ENCODE measurements at regions not wholly inside any gene's neighbourhood (a gene's known extent, or its start where the extent isn't known, plus 50 kb on each side); places are given as distances from the start of the nearest gene placed in this dataset.

GRCh38 chr5:136698970-136699369 is 333.6 kb upstream of the TRPC7 start:
- ATAC-seq = no peak
- Mint-ChIP-seq H3K9me3 (no peaks in the 10 kb centered on the region), H3K27me3 (peaks cover 7% of the 10 kb centered on the region), H3K27ac (no peak overlapping the region), H3K36me3 (ENCODE audit: low read depth) (no peaks in the 10 kb centered on the region), H3K4me1 (ENCODE audit: low read depth) (no peaks in the 10 kb centered on the region), H3K4me3 (no peak overlapping the region)
- CTCF ChIA-PET = no interaction called here
- POLR2A ChIA-PET = no interaction called here
- intact Hi-C loops (cut with micrococcal nuclease) = no loop called here
- TF ChIP-seq CTCF (IDR thresholded peaks at IDR 0.05) = no peak
- no peak for DNase-seq

GRCh38 chr5:136694258-136694657 is 328.9 kb upstream of the TRPC7 start:
- H3K4me3 Mint-ChIP-seq = no peak overlapping the region
- ChIA-PET CTCF (no interaction called here), POLR2A (no interaction called here)
- H3K36me3 Mint-ChIP-seq (ENCODE audit: low read depth) = no peaks in the 10 kb centered on the region
- DNase-seq (no peak), ATAC-seq (no peak)
- TF ChIP-seq CTCF (IDR thresholded peaks at IDR 0.05) = no peak
- peaks cover 3% of the 10 kb centered on the region for H3K9me3 Mint-ChIP-seq
- H3K27me3 Mint-ChIP-seq = peaks cover 7% of the 10 kb centered on the region
- no peaks in the 10 kb centered on the region for H3K4me1 Mint-ChIP-seq (ENCODE audit: low read depth)
- no peak overlapping the region for H3K27ac Mint-ChIP-seq
- intact Hi-C loops (cut with micrococcal nuclease) = no loop called here

GRCh38 chr5:136689552-136689951 is 324.2 kb upstream of the TRPC7 start:
- Mint-ChIP-seq H3K4me1 (ENCODE audit: low read depth) (no peaks in the 10 kb centered on the region), H3K27me3 (no peaks in the 10 kb centered on the region), H3K4me3 (no peak overlapping the region), H3K27ac (no peak overlapping the region), H3K36me3 (ENCODE audit: low read depth) (no peaks in the 10 kb centered on the region), H3K9me3 (peaks cover 18% of the 10 kb centered on the region)
- intact Hi-C loops (cut with micrococcal nuclease) = no loop called here
- ChIA-PET POLR2A (no interaction called here), CTCF (interaction anchor here (1.0 kb wide), 1 partner anchor 128 kb away, joined by 3 read pairs; no protein-coding TSS in a partner anchor)
- no peak for DNase-seq
- no peak for ATAC-seq
- TF ChIP-seq CTCF (IDR thresholded peaks at IDR 0.05) = no peak

GRCh38 chr5:136686192-136686872 is 321.0 kb upstream of the TRPC7 start:
- ChIA-PET CTCF (no interaction called here), POLR2A (no interaction called here)
- DNase-seq (no peak), ATAC-seq (no peak)
- Mint-ChIP-seq H3K36me3 (ENCODE audit: low read depth) (no peaks in the 10 kb centered on the region), H3K9me3 (peaks cover 18% of the 10 kb centered on the region), H3K4me1 (ENCODE audit: low read depth) (no peaks in the 10 kb centered on the region), H3K27me3 (no peaks in the 10 kb centered on the region), H3K4me3 (no peak overlapping the region), H3K27ac (no peak overlapping the region)
- TF ChIP-seq CTCF (IDR thresholded peaks at IDR 0.05) = peak; percentile 21
- intact Hi-C loops (cut with micrococcal nuclease) = no loop called here

GRCh38 chr5:136682986-136683385 is 317.6 kb upstream of the TRPC7 start:
- ChIA-PET POLR2A (interaction anchor here (0.7 kb wide), 2 partner anchors 56 to 227 kb away, joined by 3 read pairs; no protein-coding TSS in a partner anchor), CTCF (no interaction called here)
- ATAC-seq (no peak), DNase-seq (no peak)
- no peaks in the 10 kb centered on the region for H3K27me3 Mint-ChIP-seq
- intact Hi-C loops (cut with micrococcal nuclease) = no loop called here
- no peak overlapping the region for H3K27ac Mint-ChIP-seq
- no peak for TF ChIP-seq CTCF (IDR thresholded peaks at IDR 0.05)
- H3K4me3 Mint-ChIP-seq = no peak overlapping the region
- no peaks in the 10 kb centered on the region for H3K36me3 Mint-ChIP-seq (ENCODE audit: low read depth)
- H3K4me1 Mint-ChIP-seq (ENCODE audit: low read depth) = no peaks in the 10 kb centered on the region
- H3K9me3 Mint-ChIP-seq = peaks cover 12% of the 10 kb centered on the region
